CD4-positive, alpha-beta T cell treated with Interleukin-15 for 1 hour (primary cell): ENCODE measurements at regions not wholly inside any gene's neighbourhood (a gene's known extent, or its start where the extent isn't known, plus 50 kb on each side); places are given as distances from the start of the nearest gene placed in this dataset.

Source experiments
- DNase-seq: peaks from one replicate; pipeline ENCODE4 v3.0.0-alpha.2; 2020

DNA sequence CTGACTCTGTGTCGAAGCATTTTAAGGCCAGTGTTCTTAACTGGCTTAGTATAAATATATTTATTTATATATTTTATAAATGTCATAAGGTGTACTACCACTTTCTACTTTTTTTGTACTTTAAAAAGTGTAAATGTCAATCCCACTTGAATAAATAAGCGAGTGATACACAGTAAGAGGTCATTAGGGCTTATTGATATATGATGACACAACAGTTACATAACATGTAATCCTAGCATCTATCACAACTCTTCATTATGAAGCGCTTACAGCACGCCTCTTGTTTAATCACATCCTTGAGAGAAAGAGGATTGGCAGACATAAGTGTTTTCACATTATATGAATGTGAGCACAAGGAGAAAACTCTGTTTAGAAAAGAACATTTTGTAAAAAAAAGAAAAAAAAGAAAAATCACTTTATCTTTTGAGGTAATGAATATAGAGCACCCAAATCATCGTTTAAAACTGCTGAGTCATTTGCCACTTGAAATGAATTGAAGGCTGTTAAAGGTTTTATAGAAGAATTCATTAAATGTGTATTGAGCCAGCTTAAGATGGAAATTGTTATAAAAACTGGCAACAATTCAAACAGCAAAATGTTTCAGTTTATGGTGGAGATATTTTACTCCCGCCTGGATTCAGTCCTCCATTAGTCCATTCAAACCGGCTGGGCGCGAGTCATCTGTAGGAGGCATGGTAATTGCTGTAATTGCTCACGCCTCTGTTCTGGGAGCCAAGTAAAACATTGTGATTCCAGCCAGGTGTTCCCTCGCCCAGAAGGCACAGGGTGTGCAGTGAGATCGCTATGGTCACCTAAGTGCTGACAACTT is 627.3 kb upstream of the KIRREL3 start:
- DNase-seq = no peak

DNA sequence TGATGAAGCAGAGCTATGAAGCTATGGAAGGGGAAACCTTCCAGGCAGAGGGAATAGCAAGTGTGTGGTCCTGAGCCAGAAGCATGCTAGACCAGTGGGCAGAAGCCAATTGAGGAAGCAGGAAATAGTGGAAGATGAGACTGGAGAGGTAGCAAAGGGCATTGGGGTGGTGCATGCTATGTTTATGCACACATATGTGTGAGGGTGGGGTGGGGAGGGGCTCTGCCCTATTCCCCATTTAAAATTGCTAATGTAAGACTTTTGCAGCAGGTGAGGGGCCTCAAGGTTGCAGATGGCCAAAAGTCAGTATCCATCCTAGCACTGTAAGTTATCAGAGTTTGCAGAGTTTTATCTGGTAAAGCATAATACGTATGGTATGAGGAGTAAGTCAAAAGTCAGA is 626.6 kb upstream of the KIRREL3 start:
- DNase-seq = no peak

DNA sequence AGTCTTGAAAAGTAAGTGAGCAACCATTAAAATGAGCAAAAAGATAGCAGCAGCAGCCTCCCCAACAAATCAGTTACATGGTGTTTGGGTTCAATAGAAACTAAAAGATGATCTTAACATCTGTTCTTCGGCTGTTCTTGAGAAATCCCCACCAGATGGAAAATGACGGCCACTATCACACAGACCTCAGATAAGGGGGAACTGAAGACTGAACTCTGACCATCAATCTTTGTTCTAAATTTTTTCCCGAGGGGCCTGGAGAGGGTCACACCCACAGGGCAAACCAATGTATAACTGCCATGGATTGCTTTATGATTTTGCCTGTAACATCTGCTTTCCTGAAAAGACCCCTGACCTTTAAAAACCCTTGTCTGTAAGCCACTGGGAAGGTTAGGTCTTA is 624.8 kb upstream of the KIRREL3 start:
- no peak for DNase-seq

DNA sequence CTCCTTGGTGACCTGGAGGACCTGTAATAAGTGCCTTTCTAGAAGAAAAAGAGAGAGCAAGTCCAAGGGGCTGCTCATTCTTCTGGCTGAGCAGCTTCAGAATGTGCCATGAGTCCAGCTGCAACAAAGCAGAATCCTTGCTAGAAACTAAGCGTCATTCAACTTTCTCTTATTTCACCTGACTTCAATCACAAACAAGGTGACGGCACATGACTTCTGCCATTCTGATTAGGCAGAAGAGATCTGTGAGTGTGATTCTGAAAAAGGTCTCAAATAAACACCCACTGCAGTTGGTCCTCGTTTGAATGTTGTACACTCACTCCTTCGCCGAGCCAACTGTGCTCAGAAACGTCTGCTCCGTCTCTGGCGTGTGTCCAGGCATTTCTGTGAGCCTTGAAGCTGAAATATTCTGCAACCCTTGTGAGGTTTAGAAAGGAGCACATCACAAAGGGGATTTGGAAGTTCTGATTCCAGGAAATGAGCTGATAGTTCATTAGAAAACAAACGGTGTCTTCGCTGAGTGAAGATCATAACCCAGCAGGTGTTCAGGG is 623.8 kb upstream of the KIRREL3 start:
- DNase-seq = no peak

DNA sequence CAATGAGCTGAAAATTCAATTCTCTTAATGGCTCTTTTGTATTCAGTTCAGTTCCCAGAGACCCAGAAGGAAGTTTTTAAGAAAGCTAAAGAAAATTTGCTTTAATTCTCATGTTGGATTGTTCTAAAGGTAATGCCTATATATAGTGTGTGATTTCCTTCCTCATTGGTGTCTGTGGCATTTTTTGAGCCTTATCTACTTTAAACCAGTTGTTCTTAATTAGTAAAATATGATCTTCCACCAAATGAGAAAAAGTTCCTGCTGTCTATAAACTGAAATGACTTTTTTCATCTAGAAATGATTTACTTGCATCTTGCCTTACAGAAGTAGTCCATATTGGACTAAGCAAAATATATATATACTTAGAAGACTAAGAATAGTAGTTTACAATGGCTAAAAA is 622.1 kb upstream of the KIRREL3 start:
- no peak for DNase-seq

DNA sequence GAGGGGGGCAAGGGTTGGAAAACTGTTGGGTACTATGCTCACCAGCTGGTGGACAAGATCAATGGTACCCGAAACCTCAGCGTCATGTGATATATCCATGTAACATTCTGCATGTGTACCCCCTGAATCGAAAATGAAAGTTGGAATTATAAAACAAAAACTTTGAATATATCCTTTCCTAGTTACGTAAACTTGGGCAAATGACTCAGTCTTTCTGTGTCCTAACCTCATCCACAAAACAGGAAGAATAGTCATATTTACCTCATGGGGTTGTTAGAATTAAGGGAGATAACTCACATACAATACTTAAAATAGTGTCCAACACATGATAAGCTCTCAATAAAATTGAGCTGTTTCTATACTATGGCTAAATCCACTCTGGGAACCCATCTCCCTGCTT is 620.1 kb upstream of the KIRREL3 start:
- no peak for DNase-seq

DNA sequence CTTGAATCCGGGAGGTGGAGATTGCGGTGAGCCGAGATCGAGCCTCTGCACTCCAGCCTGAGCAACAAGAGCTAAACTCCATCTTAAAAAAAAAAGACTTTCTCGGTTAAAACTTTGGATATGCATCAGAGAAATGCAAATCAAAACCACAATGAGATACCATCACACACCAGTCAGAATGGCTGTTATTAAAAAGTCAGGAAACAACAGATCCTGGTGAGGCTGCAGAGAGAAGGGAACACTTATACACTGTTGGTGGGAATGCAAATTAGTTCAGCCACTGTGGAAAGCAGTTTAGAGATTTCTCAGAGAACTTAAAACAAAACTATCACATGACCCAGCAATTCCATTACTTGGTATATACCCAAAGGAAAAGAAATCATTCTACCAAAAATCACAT is 619.4 kb upstream of the KIRREL3 start:
- DNase-seq = no peak

DNA sequence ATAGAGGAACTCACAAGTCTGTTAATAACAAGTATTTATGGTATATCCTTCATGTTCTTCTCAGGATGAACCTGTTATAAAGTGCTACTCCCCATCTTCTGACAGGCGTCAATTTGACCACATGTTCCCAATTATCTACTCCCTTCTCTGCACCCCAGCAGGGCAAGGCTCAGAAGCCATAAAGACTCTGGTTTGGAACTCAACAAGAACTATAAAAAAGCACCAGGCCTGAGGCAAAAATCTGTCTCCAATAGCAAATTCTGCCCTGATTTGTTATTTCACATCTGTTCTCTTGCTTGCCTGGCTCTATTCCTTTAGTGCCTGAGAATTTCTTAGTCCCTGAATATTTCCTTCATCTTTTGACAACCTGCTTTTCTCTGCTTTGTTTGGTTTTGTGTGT is 618.2 kb upstream of the KIRREL3 start:
- no peak for DNase-seq

DNA sequence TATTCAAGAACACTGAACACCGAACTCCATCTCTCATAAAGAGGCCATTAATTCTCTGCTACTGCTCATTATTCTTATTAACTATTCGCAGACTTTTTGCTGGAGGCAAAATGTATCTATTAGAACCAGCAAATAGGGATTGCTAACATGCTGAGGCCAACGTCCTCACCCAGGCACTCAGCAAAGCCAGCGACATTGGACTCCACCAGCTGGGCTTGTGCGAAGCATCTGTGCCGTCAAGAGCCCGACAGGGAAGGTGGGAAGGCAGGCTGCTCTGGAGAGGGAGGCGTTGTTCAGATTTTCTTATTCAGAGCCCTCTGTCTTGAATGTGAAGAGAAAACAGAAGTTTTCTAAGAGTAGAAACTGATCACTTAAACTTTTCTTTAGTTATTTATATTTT is 615.6 kb upstream of the KIRREL3 start:
- DNase-seq = no peak

DNA sequence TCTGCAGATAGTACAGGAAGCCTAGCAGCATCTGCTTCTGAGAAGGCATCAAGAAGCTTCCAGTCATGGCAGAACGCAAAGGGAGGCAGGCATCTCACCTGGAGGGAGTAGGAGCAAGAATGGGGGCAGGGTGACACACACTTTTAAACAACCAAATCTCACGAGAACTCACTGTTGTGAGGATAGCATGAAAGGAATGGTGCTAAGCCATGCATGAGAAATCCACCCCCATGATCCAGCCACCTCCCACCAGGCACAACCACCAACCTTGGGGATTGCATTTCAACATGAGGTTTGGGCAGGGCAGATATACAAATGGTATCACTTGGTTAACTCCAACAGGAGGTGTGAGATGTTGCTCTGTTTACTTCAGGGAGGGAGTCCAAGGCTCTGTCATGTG is 612.0 kb upstream of the KIRREL3 start:
- DNase-seq = no peak

DNA sequence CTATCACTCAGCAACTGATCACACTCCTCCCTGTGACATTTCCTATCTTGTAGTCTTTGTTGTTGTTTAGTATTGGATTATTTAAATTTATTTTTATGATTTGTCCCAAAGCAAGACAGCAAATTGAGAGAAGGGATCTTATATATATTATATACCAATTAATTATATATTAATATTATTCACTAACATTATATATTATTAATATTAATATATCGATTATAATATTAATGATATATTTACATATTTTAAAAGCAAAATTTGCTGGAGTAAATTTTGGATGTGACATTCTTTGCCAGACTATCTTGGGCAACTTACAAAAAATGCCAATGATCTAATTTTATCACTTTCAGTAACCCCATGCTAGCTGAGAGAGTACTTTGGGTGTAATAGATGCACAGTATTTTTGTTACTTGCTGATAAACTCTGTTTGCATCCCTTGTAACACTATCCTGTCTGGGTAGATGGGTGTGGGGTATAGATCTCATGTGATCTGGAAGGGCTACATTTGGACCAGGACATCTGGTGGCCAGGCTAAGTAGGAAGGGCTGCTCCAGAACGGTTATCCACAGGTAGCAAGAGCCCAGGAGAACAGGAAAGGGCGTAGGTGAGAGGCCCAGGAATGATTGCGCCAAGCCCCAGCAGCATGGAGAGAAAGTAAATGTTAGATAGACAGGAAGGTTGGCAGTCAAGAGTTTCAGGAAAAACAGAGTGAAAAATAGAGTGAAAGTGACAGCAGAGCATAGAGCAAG is 608.6 kb upstream of the KIRREL3 start:
- no peak for DNase-seq

DNA sequence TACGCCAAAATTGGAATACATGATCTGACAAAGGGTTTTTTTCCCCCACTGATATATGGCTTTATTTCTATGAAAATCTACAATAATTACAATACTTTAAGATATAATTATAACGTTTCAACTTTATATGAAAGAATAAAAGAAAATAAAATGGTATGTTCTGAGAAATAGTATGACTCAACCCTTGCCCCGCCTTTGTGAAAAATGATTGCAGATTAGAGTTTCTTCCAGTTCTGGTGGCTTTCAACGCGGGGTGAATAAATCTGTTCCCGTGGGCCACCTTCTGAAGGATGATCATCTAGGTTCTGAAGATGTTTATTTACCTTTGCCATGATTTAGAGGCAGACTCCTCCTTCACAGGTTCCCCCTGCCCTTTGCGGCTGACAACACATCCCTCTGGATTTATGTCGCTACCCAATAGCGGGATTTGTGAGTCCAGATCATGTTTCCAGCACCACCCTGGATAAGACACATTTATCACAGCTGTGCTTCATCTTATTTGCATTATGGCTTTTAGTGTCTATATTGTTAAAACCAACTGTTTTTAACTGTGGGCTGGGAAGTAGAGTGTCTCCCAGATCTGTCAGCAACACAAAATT is 607.0 kb upstream of the KIRREL3 start:
- DNase-seq = no peak

DNA sequence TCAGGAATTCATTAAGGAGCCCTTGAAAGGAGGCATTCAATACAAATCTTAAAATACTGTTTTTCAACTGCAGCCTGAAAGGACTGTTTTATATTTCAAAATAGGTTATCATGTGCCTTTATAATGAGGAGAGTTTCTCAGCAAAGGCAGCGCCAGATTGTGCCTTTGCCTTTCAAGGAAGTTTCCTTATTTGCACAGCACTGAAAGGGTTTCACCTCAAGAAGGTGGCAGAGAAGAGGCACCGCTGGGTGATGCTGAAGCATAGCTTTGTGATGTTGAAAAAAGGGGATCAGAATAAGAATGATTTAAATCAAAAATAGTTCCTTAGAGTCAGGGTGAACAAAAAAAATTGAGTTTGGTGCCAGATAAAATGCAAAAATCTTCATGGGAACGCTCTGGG is 601.0 kb upstream of the KIRREL3 start:
- no peak for DNase-seq

DNA sequence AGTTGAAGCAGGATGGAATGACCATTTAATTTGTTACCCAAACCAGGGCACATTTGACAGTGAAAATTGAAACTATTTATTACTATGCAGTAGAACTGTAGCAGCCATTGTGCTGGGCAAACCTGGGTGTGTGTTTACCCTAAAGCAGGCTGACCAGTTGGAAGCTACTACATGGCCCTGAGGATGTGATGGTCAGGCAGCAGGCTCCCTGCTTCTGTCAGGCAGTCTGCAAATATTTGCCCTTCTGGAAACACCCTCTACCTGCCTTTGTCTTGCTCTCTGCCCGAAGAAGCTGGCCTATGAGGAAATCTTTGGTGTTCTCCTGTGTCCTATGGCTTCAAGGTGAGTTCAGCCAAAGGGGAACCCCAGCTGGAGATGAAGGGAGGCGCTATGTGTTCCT is 600.1 kb upstream of the KIRREL3 start:
- no peak for DNase-seq

DNA sequence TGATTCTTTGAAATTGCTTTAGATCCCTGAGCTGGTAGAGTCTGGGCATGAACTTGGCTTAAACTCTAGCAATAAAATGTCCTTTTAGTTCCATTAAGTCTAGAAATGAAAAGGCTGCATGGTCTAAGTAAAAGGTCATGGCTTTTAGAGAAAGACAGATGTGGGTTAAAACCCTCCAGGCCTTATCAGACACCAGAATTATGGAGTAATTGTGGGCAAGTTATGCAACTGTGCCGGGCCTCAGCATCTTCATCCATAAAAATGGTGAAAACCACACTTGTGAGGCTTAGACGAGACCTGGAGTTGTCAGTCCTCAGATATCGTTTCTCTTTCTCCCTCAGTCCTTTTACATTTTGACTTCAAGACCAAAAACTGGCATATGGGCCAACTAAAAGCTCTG is 597.9 kb upstream of the KIRREL3 start:
- DNase-seq = no peak

DNA sequence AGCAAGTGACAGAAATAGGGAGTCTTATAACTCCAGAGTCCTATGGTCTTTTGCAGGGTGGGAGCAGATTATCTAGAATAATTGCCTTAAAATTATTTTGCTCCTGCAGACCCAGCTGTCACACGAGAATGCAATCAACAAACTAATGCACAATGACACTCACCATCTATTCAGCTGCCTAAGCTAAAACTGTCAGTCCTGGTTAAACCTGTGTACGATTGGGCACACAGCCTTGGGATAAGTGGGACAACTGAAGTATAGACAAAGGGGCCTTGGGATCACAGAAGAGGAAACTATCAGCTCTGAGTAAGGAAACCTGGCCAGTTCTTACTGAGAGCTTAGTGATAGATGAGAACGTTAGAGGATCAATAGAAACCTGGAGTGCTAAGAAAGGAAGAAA is 595.9 kb upstream of the KIRREL3 start:
- DNase-seq = no peak

DNA sequence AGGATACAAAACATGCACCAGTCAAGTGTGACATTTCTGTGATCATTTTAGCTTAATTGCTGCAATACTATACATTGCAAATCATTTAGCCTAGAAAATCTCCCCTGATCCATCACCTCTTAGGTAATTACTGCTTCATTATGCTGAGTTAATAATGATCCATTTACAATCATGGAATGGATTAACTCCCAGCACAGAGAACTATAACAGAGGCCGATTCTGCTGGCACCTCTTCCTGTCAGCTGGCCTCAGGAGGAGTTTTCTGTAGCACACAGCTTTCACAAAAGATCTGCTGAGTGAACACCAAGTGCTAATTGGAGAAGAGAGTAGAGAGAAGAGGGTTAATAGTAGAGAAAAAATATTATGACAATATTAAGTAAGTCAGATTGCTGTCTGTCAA is 591.8 kb upstream of the KIRREL3 start:
- DNase-seq = no peak

DNA sequence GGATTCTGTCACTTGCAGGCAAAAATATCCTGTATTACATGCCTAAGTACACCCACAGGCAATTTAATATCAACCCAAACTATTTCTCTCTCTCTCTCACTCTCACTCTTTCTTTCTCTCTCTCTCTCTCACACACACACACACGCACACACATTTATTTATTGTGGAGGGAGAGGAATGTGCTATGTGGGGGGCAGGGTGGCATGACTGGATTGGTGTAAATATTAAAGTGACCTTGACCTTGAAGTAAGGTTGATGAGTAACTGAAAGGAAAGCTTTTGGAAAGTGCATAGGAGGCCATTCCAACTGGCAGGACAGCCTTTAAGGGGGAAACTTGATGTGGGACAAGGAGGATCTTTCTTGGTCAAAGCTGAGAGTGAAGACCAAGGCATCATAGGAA is 589.7 kb upstream of the KIRREL3 start:
- DNase-seq = no peak

DNA sequence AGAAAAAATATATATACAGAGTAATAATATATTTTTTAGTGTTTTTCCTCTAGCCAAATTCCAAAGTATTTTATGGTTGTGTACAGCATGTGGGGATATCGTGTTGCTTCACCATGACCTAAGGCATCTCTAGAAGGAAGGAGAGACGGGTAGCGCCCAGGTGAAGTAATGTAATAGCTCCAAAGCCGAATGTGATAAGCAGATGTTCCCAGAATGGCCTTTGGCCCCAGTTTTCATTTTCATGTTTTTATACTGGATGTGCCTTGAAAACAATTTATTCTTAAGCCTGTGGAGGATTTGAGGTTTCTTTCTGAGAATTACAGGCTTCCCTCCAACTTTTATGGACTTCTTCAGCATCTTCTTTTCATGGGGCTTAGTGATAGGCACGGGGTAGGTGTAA is 587.9 kb upstream of the KIRREL3 start:
- no peak for DNase-seq

DNA sequence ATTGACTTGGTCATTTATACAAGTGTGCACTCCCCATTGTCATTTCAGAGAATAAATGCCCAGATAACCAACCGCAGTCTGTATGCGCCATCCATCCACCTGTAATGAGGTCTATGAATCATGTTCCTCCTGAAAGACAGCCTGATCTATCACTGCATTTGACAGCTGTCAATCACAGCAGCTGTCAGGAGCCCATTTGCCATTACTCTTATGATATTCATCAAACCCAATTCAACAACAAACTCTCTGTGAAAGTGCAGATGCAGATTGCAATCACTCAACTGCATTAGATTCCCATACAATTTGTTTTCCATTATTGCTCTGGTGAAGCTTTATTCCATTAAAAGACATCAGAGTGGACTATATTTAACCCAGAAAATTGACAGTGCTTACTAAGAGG is 586.9 kb upstream of the KIRREL3 start:
- no peak for DNase-seq

DNA sequence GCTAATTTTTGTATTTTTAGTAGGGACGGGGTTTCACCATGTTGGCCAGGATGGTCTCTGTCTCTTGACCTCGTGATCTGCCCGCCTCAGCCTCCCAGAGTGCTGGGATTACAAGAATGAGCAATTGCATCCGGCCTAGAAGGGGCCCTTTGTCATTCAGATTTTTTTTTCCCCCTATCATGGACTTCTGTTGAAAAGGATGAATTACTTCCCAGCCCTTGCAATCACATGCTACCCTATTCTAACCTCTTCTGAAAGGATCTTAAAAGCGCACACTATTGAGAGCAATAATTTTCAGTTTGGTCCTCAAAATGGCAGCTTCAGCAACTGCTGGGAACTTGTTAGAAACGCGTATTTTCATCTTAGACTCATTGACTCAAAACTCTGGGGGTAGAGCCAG is 575.6 kb upstream of the KIRREL3 start:
- DNase-seq = no peak

DNA sequence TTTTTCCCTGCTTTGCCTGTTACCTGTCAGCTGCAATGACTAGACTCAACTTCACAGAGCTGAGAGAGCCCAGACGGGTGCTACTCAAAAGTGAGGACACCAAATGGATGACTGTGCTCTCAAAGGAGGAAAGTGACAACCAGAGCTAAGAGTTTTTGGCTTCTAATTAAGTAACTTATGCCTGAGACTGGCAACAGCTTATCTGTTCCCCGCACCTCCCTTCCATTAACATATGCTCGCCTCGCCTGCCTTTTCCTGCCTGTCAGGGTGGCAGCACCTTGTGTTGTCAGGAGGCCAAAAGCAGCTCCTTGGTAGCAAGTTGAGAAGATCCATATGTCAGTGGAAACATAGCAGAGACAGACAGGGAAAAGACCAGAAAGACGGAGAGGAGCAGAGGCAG is 573.9 kb upstream of the KIRREL3 start:
- no peak for DNase-seq

DNA sequence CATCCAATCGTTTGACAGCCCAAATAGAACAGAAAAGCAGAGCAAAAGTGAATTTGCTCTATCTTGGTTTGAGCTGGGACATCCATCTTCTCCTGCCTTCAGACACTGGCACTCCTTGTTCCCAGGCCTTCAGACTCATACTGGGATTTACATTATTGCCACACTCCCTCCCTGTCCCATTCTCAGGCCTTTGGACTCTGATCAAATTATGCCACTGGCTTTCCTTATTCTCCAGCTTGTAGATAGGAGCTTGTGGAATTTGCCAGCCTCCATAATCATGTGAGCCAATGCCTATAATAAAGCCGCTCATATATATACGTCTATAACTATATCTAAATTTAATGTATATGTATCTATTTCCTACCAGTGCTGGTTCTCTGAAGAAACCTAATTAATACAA is 568.3 kb upstream of the KIRREL3 start:
- no peak for DNase-seq
